ENCODE measurements at regions not wholly inside any gene's neighbourhood (a gene's known extent, or its start where the extent isn't known, plus 50 kb on each side); places are given as distances from the start of the nearest gene placed in this dataset.

GRCh38 chr18:38481576-38481975, 916.0 kb upstream of the CELF4 start:
- no peak for TF ChIP-seq CTCF (IDR thresholded peaks at IDR 0.05; ENCODE audit: extremely low read depth in 1 of 2, insufficient read depth in 1 of 2, low read depth in 1 of 2, low read length in 2 of 2)
- no peak for TF ChIP-seq MAX (IDR thresholded peaks at IDR 0.05; ENCODE audit: insufficient read depth, insufficient read length)
- TF ChIP-seq POLR2A (IDR thresholded peaks at IDR 0.05; ENCODE audit: low read depth, low read length) = no peak
- no peak for TF ChIP-seq POLR2AphosphoS5 (IDR thresholded peaks at IDR 0.05; ENCODE audit: insufficient read depth, low read depth, low read length)
- TF ChIP-seq JUN (IDR thresholded peaks at IDR 0.05; ENCODE audit: borderline replicate concordance, insufficient read depth, insufficient read length, low read depth) = no peak
- no peak for TF ChIP-seq FOS (IDR thresholded peaks at IDR 0.05; ENCODE audit: borderline replicate concordance, insufficient read depth, low read length)
- TF ChIP-seq MYC (IDR thresholded peaks at IDR 0.05; ENCODE audit: low read depth, low read length) = no peak
- TF ChIP-seq EZH2 (IDR thresholded peaks at IDR 0.05; ENCODE audit: borderline replicate concordance, low read depth, low read length, severe bottlenecking) = no peak
- TF ChIP-seq GATA2 (IDR thresholded peaks at IDR 0.05; ENCODE audit: insufficient read depth, insufficient read length, low read depth, low read length) = no peak

Measured in endothelial cell of umbilical vein (primary cell).